GM18499 (cell line): ENCODE measurements at regions not wholly inside any gene's neighbourhood (a gene's known extent, or its start where the extent isn't known, plus 50 kb on each side); places are given as distances from the start of the nearest gene placed in this dataset.

Source experiments
- ATAC-seq: cut with Tn5 transposase; IDR thresholded peaks from one replicate; pipeline ENCODE4 v1.9.1; 2021; ENCODE audit warnings: moderate number of reproducible peaks; ENCODE audit not compliant: insufficient read depth, unreplicated experiment

GRCh38 chr2:180125245-180125962 is 118.3 kb upstream of the CWC22 start:
- ATAC-seq = peak; percentile 73

DNA sequence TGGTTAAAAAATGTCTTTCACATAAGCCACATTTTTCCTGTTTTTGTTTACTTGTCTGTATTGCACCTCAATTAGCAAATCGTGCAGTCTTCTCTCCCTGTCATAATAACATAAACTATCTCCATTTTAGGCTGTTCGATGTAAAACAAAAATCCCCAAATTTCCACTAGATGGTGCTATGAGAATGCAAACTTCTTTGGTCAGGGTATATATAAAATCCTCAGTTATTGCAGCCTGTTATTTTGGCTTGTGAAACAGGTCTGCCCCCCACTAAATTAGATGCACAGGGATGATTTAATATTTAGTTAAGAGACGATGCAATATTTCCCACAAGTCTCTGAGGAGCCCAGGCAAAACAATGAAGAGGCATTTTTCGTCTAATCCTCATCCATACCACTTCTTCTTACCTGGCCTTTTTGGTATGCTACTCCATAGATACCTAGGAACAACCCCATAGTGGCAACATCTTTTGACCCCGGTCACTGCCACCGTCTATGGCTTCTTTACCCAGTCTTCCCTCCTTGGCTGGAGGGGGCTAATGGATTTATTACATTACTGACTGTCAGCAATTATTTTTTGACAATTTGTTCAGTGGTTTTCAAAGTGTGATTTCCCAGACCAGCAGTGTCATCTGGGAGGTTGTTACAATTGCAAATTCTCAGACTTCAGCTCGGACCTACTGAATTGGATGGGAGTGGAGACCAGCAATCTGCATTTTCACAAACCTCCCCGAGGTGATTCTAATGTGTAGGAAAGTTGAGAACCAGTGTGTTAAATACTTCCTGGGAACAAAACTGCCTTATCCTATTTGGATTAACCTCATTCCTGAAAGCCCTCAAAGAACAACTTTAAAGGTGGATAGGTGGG is 117.4 kb upstream of the CWC22 start:
- peak; percentile 50 for ATAC-seq

GRCh38 chr2:180122874-180123273 is 115.8 kb upstream of the CWC22 start:
- no peak for ATAC-seq

DNA sequence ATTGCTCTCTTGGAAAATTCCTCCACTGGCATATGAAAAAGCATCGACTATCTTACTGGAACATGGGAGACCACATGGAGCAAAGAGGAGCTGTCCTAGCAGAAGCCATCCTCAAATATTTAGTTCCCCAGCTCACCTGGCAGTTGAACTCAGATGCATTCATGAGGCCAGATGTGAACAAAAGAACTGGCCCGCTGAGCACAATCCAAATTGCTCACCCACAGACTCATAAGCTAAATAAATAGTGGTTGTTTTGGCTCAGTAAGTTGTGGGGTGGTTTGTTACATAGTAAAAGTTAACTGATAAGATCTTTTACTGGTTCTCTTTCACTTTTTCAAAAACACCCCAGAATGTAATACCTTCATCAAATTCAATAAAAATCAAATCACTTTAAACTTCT is 108.6 kb upstream of the CWC22 start:
- ATAC-seq = no peak

GRCh38 chr2:180115269-180115668 is 108.2 kb upstream of the CWC22 start:
- no peak for ATAC-seq

DNA sequence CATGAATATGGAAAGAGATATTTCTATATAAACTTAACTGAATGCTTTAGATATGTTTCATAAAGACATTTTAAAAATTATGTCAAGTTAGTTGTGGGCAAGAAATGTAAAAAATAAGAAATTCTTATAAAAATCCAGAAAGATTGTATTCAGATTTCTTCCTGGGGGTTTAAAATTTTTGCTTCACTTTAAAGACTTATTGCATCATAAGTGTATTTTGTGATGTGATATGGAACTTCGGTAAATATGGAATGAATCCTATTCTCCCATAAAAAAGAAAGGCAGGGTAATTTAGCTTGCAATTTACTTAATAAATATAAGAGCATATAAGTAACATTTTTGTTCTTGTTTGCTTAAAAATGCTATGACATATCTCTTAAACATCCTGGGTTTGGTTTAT is 104.8 kb upstream of the CWC22 start:
- ATAC-seq = no peak

DNA sequence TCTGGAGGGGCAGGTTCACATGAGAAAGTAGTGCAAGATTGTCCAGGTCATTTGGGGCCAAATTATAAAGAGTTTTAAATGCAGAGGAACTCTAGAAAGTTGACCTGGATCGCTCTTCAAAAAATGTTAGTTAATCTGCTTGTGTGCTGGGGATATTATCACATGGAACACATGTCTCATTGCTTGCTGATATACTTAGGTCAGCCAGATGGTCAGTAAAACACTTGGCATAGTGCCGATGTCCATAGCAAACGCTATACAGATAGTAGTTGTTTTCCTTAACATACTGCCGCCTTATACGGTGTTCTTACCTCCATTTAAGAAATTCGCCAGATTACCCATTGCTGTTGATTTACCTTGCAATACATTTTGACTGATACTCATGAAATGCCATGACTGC is 103.4 kb upstream of the CWC22 start:
- ATAC-seq = no peak

DNA sequence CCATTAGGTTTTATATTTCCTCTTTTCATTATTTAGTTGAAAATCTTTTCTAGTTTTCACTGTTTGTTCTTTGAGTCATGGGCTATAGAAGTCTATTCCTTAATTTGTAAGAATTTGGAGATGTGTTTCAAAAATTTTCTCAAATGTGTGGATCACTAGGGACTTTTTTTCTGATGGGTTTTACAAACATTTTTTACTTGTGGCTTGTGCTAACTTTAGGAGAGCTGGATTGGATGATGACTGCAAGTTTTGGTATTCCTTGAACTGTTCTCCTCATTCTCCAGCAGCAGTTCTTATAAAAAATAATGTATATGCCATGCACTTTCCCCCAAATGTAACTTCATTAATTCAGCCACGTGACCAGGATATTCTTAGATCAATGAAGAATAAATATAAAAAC is 94.7 kb upstream of the CWC22 start:
- no peak for ATAC-seq

GRCh38 chr2:180099308-180099707 is 92.2 kb upstream of the CWC22 start:
- no peak for ATAC-seq

- no peak for ATAC-seq
Measured at GRCh38 chr2:180085144-180085543, 78.0 kb upstream of the CWC22 start.

- ATAC-seq = no peak
Measured at GRCh38 chr2:180077295-180077906, 70.3 kb upstream of the CWC22 start.

- ATAC-seq = no peak
Measured at GRCh38 chr2:180075870-180076269, 68.8 kb upstream of the CWC22 start.

DNA sequence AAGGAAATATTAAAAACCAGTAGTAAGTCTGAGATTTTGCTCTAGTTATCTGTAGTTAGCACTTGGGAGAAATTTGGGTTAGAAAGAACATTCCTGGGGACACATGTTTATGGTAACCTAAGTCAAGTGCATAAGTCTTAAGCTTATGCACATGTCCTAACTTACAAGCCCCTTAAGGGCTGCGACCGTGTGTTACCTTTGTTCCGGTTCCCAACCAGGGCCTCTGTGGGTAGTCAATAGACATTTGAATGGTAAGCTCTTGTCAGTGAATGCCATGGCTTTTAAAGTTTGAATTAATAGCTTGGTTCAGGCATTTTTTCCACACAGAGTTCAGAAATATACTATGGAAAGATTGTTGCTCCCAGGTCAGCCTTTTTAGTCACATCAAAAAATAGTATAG is 64.7 kb upstream of the CWC22 start:
- ATAC-seq = no peak

DNA sequence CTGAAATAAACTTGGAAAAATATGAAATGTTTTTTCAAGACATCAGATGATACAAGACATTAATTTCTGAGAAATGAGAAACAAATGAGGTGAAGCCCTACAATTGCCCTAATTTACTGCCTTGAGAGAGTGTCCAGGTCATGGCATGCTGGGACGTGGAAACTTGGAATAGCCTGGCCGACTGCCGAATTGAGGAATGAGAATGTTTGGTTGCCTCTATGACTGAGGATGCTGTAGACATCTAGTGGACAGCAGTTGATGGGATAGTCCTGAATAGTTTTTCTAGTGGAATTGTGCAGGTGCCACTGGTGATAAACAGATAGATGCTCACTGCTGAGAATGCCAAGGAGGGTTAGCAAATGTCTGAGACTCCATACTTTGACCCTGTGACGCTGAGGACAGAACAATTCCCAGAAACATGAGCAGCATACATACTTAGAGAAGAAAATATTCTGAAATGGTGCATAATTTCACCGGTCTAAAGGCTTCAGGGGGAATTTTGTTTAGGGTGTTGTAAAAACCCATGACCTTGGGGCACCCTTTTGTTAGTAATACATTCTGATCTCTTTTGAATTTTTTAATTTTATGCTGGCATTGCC is 56.5 kb upstream of the CWC22 start:
- no peak for ATAC-seq

DNA sequence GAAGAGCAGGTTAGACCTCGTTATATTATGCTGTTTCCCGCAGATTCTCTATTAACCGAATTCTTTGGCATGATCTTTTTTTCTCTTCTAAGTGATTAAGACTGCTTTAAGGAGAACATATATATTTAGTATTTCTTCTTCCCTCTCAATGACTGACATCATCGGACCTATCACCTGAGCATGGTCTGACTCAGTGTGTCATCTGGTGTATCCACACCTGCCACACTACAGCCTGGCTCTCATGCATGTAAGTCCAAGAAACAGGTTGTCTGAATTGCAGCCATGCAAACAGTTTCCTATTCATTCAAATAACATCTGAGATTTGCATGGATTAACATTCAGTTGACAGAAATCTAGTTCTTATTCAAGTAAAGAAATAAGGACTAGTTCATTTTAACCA is 55.1 kb upstream of the CWC22 start:
- ATAC-seq = no peak

DNA sequence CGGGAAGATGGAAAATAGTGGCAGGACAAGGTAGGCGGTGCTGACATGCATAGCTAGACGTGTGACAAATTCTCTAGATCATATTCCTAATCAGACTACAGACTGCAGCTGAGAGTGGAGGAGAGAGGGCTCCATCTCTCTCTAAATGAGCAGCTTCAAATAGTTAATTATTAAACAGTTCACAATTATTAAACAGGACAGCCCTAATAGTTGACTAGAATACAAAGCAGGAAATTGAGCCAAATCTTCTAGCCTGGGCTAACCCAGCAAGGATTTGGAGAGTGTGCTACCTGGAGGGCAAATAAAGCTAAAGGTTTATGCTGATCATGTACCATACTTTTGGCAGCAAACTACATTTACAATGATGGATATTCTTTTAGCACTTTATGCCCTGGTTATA is 54.4 kb upstream of the CWC22 start:
- ATAC-seq = no peak

- ATAC-seq = no peak
Measured at GRCh38 chr2:180061085-180061484, 54.0 kb upstream of the CWC22 start.

- ATAC-seq = no peak
Measured at GRCh38 chr2:180058993-180059392, 51.9 kb upstream of the CWC22 start.

DNA sequence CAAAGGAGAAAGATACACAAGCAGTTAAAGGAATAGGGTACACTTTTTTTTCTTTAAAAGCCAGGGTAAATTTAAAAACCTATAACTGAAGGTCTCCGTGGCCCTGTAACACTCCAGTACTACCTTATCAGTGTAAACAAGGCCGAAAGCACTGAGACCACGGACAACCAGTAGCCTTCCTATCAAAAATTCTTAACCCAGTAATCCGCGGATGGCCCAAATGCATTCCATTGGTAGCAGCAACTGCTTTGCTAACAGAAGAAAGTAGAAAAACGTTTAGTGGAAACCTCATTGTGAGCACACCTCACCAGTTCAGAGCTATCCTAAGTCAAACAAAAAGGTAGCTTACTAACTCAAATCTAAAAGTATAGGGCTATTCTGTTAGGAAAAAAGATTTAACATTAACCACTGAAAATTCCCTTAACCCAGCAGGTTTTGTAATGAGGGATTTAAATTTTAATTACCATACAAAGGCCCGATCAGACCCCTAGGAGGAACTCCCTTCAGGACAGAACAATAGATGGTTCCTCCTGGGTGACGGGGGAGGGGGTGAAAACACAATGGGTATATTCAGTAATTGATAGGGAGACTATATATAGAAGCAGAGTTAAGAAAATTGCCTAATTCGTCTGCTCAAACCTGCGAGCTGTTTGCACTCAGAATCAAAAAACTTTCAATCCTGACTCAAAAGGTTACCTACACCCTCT is 50.8 kb upstream of the CWC22 start:
- no peak for ATAC-seq
